ENCODE measurements at regions not wholly inside any gene's neighbourhood (a gene's known extent, or its start where the extent isn't known, plus 50 kb on each side); places are given as distances from the start of the nearest gene placed in this dataset.

DNA sequence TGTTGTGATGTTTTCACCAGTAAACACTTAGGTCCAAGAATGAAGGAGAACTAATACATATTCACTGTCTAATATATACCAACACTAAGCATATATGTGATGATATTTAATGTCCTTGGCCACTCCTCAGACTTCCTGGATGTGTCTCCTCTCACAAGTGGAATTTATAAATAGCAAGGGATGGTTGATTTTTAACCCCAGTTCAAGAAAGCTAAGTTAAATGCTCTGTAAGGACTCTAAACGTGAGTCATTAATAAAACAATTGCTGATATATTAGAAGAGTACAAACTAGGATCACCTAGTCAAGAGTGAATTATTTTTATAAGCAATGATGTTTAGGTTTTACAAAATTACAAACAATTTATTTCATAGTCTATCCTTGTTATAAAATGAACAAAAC is 355.9 kb upstream of the TMEM229A start:
- no peak overlapping the region for H3K18ac ChIP-seq (ENCODE audit: extremely low read depth, low read length)
- 80% methylated on average over 1 of the region's 1 CpG; no CpG with 5 or more reads in 1 of the 2 experiments for WGBS, 2 experiments (ENCODE audit: extremely low coverage in 1 of 2, insufficient coverage in 1 of 2, insufficient read length in 1 of 2, insufficient replicate concordance in 2 of 2, low coverage in 1 of 2, low lambda C conversion rate in 2 of 2, missing lambda C conversion rate in 1 of 2)
- H2BK5ac ChIP-seq (ENCODE audit: low read depth, low read length): no peak overlapping the region
- H2BK12ac ChIP-seq (ENCODE audit: low read depth, low read length): no peak overlapping the region
- H2BK20ac ChIP-seq (ENCODE audit: low read length): no peak overlapping the region
- no peak overlapping the region for H3K56ac ChIP-seq (replicated peaks; ENCODE audit: insufficient read length, low read depth, low read length)
- no peak overlapping the region for H4K8ac ChIP-seq (ENCODE audit: extremely low read depth, insufficient read depth, low read length)
- no peaks in the 10 kb centered on the region for H3K9me3 ChIP-seq (ENCODE audit: insufficient read depth in 2 of 2, low read depth in 1 of 2, low read length in 1 of 2)
- no peaks in the 10 kb centered on the region for H3K4me1 ChIP-seq (replicated peaks in 1 of 4; ENCODE audit: control insufficient read depth in 3 of 4, insufficient read depth in 4 of 4, low read length in 3 of 4)
- H3K79me2 ChIP-seq (ENCODE audit: control insufficient read depth in 1 of 2, insufficient read depth in 2 of 2, low read length in 2 of 2): no peaks in the 10 kb centered on the region
- H2BK120ac ChIP-seq (replicated peaks; ENCODE audit: low read depth, low read length): no peak overlapping the region
- POLR2A ChIA-PET (ENCODE audit: partially characterized antibody): no interaction called here
- H2AK5ac ChIP-seq (ENCODE audit: low read depth, low read length): no peak overlapping the region
- H4K91ac ChIP-seq (replicated peaks; ENCODE audit: insufficient read length, low read length): no peak overlapping the region
- CTCF ChIA-PET (ENCODE audit: partially characterized antibody): interaction anchor here (0.6 to 1.2 kb wide), 2 partner anchors 113 to 531 kb away, joined by 3 read pairs; no protein-coding TSS in a partner anchor
- H3K27me3 ChIP-seq (replicated peaks in 1 of 4; ENCODE audit: control insufficient read depth in 3 of 4, extremely low read depth in 1 of 4, insufficient read depth in 3 of 4, low read length in 3 of 4): no peaks in the 10 kb centered on the region
- no peaks in the 10 kb centered on the region for H3K79me1 ChIP-seq (ENCODE audit: low read depth, low read length)
- H3K14ac ChIP-seq (ENCODE audit: insufficient read length): no peak overlapping the region
- DNase-seq (ENCODE audit: low read depth in 1 of 2, low spot score in 2 of 2) (no peak), FAIRE-seq (no peak)
- no peaks in the 10 kb centered on the region for H4K20me1 ChIP-seq (replicated peaks in 1 of 2; ENCODE audit: control insufficient read depth in 1 of 2, insufficient read depth in 2 of 2, low read length in 2 of 2)
- H3K23ac ChIP-seq (ENCODE audit: insufficient read length): no peak overlapping the region
- no peaks in the 10 kb centered on the region for H3K23me2 ChIP-seq (ENCODE audit: low read depth, low read length)
- H3K36me3 ChIP-seq (ENCODE audit: control insufficient read depth in 2 of 4, insufficient read depth in 4 of 4, low read length in 3 of 4): no peaks in the 10 kb centered on the region
- H3K27ac ChIP-seq (ENCODE audit: low read depth, low read length): no peak overlapping the region
- no peak overlapping the region for H2BK15ac ChIP-seq (ENCODE audit: low read length)
- no peak overlapping the region for H3K4ac ChIP-seq (replicated peaks; ENCODE audit: insufficient read length, low read depth, low read length)
- no peak overlapping the region for H3K9ac ChIP-seq (replicated peaks in 1 of 4; ENCODE audit: extremely low read depth in 1 of 4, low read depth in 3 of 4, low read length in 3 of 4)
- no peak overlapping the region for H4K5ac ChIP-seq (ENCODE audit: insufficient read length, low read depth, low read length)
- H3K4me3 ChIP-seq (ENCODE audit: extremely low read depth in 1 of 4, insufficient read depth in 2 of 4, low read depth in 3 of 4, low read length in 4 of 4): no peak overlapping the region
- no peak overlapping the region for H2AFZ ChIP-seq (ENCODE audit: low read length)
- H3K4me2 ChIP-seq (ENCODE audit: insufficient read depth in 1 of 2, low read depth in 2 of 2, low read length in 2 of 2): no peak overlapping the region
- TF ChIP-seq TAF7 (optimal IDR thresholded peaks at IDR 0.05; ENCODE audit: borderline replicate concordance, low read depth, low read length) (no peak), JUN (IDR thresholded peaks at IDR 0.05; ENCODE audit: low read depth, low read length) (no peak), SP4 (IDR thresholded peaks at IDR 0.05; ENCODE audit: low read length) (no peak), HDAC2 (IDR thresholded peaks at IDR 0.05; ENCODE audit: borderline replicate concordance in 1 of 2, low read depth in 2 of 2, low read length in 2 of 2) (no peak), KDM4A (IDR thresholded peaks at IDR 0.05; ENCODE audit: low read depth, low read length, severe bottlenecking) (no peak), YY1 (IDR thresholded peaks at IDR 0.05; ENCODE audit: low read depth, low read length) (no peak), CHD1 (IDR thresholded peaks at IDR 0.05; ENCODE audit: low read depth, low read length) (no peak), BACH1 (IDR thresholded peaks at IDR 0.05; ENCODE audit: low read length) (no peak), RBBP5 (IDR thresholded peaks at IDR 0.05; ENCODE audit: borderline replicate concordance, low read depth, low read length) (no peak), CTBP2 (IDR thresholded peaks at IDR 0.05; ENCODE audit: borderline replicate concordance, insufficient read depth, insufficient read length, low read length) (no peak), RAD21 (IDR thresholded peaks at IDR 0.05 in 1 of 2, conservative IDR thresholded peaks at IDR 0.05 in 1 of 2; ENCODE audit: low read depth in 2 of 2, low read length in 2 of 2) (no peak), BCL11A (IDR thresholded peaks at IDR 0.05; ENCODE audit: low read depth in 2 of 2, low read length in 2 of 2) (no peak)
- TF ChIP-seq, protein P1, sequence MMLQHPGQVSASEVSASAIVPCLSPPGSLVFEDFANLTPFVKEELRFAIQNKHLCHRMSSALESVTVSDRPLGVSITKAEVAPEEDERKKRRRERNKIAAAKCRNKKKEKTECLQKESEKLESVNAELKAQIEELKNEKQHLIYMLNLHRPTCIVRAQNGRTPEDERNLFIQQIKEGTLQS (IDR thresholded peaks at IDR 0.05; ENCODE audit: insufficient read depth, low read depth, low read length): no peak
- TF ChIP-seq, protein P2, sequence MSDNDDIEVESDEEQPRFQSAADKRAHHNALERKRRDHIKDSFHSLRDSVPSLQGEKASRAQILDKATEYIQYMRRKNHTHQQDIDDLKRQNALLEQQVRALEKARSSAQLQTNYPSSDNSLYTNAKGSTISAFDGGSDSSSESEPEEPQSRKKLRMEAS (IDR thresholded peaks at IDR 0.05): no peak
